Activated CD8-positive, alpha-beta memory T cell treated with anti-CD3 and anti-CD28 coated beads for 36 hours (primary cell): ENCODE measurements at regions not wholly inside any gene's neighbourhood (a gene's known extent, or its start where the extent isn't known, plus 50 kb on each side); places are given as distances from the start of the nearest gene placed in this dataset.

Experiments
- CTCF ChIA-PET: fragments of 350-600 bp; sonication (Branson Sonifier 250); formaldehyde crosslinking; loops from one replicate; lab custom pipeline; 2021; ENCODE audit warnings: antibody characterized with exemption; lab: Charles Lee
- POLR2A ChIA-PET: fragments of 350-600 bp; sonication (Branson Sonifier 250); formaldehyde crosslinking; loops from one replicate; lab custom pipeline; 2021; ENCODE audit warnings: antibody characterized with exemption; lab: Charles Lee

DNA sequence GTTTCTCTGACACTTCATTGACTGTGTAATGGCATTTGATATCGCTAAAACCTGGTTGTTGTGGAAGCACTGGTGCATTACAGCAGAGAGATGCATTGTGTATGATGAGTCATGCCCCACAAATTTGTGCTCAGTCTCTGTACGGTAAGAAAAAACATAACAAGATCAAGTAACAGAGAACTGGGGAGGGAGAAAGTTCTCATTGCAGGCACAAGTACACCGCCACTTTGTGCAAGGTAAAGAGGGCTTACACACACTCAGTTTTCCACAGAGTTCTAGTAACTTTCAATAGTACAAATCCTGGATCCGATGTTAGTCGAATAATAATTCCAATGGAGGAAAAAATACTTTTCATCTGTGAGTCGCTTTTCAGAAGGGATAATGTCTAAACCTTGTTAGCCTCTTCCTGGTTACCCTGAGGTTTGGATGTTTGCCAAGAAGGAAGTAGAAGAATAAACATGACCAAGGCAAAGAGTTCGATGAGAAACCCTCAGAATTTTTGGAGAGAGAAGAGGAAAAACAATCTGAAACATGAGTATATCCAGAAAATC lies 512.5 kb upstream of the SLIT2 start:
- POLR2A ChIA-PET: no interaction called here
- CTCF ChIA-PET: no interaction called here

DNA sequence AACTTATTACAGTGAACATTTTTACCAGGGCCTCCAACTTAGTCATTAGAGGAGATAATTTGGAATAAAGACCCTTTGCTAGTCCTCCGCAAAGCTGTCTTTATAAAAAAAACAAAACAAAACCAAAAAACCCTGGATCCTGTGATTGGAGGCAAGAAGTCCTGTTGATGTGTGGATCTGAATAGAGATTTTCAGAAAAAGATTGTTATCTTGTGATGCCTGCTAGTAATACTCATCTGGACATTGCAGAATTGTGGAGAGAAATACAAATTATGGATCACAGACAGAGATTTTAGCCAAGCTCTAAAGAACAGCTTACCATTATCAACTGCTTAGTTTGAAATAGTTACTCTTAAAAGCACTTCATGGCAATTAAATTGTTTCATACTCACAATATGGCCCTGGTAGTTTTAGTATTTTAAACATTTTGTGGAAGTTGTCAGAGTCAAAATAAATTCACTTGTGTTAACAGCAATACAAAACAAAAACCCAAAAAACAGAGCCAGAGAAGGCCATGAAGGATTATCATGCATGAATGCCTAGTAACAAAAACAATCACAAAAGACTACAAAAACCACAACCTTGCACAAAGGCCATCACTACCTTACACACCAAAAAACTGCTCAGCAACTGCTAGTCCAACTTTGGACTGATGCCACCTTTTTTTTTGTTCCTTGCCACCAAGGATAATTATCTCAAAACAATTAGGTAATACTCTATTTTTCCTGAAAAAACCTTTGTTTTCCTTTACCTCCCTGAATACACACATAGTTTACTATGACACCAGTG lies 514.5 kb upstream of the SLIT2 start:
- ChIA-PET CTCF (no interaction called here), POLR2A (no interaction called here)

DNA sequence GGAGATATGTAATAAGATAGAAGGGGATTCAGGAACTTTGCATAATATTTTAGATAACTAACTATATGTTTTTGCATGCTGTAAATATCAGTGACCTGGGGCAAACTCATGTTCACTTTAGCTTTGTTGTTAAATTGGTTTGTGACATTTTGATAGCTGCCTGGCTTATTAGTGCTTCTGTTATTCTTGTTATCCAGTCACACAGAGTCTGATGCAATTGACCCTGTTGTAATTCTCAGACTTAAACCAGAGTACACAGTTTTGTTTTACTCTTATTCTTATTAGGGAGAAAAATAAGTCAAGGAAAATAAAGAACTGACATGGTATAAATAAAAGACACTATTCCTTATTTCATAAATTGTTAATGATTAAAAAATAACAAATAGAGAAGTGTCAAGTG lies 516.7 kb upstream of the SLIT2 start:
- POLR2A ChIA-PET: no interaction called here
- CTCF ChIA-PET: no interaction called here

DNA sequence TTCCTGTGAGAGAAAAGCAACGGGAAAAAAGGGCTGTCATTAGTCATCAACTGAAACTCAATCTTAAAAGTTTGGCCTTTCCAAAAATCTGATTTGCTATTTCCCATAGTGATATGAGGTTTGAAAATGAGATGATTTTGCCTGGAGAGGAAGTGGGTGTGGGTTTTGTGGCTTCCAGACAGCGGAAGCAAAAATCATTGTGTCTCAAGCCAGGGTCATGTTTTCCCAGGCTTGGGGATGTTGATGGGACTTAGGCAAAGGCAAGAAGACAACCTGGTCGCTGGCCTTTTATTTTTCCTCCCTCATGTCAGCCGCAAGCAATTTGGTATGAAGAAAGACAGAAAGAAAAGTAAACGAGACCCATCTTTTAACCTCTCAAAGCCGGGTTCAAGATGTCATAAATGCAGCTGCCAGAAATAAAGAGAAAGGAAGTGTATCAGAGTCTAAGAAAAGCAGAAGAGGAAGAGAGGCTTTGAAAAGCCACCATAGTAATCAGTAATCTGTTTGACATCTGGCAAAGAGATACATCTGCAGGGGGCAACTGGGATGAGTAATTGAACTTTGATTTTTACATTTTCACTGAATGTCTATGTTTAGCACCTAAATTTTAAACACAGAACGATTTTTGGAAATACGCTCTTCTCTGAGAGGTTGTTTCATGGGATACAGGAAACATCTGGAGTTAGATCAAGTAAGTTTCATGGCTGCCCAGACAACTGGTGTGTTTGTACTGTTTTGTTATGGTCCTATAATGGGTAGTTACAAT lies 521.6 kb upstream of the SLIT2 start:
- ChIA-PET CTCF (no interaction called here), POLR2A (no interaction called here)

DNA sequence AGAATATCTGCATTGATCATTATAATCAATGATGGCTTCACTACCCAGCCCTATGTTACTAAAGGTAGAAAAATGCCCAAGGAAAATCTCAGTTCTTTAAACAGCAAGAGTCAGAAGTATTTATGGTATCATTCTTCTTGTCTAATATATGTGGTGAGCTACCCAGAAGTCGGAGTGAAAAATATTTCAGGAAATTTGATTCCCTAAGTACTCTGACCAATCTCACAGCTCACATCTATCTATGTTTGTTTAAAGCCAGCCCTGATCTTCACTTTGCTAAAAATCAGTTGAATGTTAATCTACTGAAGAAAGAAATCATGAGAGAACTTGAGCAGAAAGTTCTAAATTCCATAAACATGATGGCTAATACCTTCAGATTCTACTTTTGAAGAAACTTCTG lies 522.9 kb upstream of the SLIT2 start:
- CTCF ChIA-PET: no interaction called here
- POLR2A ChIA-PET: no interaction called here

DNA sequence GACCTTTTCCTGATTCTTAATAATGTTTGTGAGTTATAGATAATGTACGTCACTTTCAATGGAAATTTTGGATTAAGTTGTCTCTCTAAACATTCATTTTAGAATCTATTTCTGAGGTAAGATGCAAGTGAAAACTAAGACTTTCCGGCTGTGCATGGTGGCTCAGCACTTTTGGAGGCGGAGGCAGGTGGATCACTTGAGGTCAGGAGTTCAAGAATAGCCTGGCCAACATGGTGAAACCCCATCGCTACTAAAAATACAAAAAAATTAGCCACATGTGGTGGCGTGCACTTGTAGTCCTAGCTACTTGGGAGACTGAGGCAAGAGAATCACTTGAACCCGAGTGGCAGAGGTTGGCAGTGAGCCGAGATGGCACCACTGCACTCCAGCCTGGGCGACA lies 524.6 kb upstream of the SLIT2 start:
- ChIA-PET CTCF (no interaction called here), POLR2A (no interaction called here)

DNA sequence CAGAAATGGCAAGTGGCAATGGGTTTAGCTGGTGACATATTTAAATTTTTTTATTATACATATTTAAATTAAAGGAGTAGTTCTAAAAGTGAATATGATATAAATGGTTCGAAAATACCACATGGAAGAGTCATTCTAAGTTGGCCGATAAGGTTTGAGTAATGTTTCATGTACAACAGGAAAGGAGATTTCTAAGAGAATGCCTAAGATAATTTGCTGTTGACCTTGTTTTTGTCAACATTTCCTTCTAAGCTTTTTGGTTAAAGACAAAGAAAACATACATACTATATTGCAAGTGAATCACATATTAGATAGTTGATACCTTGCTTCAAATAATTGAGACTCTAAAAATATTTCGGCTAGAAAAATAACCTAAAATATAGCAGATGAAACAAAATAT lies 526.6 kb upstream of the SLIT2 start:
- CTCF ChIA-PET: no interaction called here
- POLR2A ChIA-PET: no interaction called here

DNA sequence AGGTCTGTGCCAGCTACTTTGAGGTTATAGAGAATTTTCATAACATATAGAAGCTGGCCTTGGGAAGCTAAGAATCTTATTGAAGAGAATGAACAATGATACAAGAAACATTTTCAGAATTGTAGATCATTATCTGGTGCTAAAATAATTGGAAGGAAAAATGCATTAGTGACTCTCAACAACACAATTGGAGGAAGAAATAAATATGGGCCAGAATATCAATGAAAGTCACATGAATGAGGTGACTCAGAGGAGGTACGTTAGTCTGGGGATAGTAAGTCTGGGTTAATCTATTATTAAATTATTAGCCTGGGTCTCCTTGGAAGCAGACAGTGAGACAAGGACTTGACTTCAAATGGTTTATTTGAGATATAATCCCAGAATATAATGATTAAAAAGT lies 529.3 kb upstream of the SLIT2 start:
- CTCF ChIA-PET: no interaction called here

DNA sequence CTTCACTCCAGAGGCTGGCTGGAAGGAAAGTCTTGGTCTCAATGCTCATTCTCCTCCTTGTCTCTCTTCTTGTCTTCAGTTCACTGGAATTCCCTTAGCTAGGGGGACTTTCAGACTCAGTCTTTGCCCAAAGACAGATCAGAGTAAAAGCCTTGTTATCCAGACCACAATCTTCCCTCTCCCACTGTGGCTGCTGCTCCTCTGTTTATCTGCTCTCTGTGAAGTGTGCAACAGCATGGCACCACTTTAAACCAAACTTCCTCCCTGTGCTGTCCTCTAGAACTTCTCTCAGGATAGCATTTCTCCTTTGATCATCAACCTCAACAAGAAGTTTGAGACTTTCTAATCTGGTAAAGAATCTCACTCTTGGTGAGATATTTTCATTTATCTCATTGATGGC lies 530.1 kb upstream of the SLIT2 start:
- POLR2A ChIA-PET: no interaction called here
- CTCF ChIA-PET: no interaction called here

More for the DNA sequence above, 529.3 kb upstream of the SLIT2 start:
- POLR2A ChIA-PET: no interaction called here

DNA sequence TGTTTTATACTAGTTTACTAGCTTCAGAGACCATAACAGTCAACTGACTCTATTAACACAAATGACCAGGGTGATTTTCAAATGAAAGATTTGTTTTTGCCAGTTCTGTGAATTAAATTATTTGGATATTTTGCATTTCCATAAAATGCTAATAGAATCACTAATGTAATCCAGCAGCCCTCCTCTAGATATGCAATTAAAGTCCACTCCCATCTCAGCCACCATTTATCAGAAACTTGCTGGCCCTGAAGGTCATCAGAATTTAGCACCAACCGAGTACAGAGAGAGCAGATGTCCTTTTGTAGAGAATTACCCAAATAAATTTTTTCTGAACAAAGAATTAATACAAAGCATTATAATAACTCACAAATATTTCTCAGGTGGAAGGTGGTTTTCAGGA lies 531.1 kb upstream of the SLIT2 start:
- ChIA-PET CTCF (no interaction called here), POLR2A (no interaction called here)

DNA sequence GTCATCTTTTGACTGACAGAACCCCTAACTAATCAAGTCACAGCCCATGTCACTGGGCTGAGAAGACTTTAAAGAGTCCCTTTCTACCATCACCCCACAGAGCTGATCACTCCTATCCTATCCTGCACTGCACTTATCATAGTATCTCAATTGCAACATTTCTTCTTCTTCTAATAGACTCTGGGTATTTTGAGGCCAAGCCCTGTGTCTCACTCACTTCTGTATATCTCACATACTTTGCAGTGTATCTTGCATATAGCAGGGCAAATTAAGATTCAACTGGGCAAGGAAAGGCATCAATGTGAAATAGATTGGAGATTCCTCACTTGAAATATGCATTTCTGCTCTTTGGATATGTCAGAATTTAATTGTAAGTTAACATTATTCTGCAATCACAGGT lies 531.5 kb upstream of the SLIT2 start:
- ChIA-PET CTCF (no interaction called here), POLR2A (no interaction called here)

DNA sequence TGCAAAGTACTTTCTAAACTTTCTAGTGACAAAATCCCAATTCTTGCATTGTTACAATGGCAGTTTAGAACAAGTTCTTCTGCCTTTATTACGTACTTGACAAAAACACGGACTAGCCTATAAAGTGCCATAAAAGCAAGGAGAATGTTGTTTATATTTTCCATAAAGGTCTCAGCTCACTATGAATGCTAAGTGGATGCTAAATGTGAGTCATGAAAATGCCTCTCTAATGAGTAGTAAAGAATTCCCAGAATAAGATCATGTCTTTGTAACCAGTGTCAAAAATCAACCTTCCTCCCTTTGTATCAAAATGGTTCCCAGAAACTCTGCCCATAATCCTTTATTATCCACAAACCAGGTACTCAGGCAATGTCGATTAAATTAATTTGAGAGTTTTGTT lies 539.8 kb upstream of the SLIT2 start:
- CTCF ChIA-PET: no interaction called here

DNA sequence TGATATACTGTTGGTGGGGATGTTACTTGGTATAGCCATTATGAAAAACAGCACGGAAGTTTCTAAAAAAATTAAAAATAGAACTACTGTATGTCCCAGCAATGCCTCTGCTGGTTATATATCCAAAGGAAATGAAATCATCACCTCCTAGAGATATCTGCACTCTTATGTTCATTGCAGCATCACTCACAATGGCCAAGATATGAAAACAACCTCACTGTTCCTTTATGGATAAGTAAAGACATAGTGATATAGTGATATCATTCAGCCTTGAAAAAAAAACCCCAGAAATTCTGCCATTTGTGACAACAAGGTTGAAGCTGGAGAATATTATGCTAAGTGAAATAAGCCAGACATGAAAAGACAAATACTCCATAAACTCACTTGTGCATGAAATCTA lies 543.8 kb upstream of the SLIT2 start:
- POLR2A ChIA-PET: no interaction called here
- CTCF ChIA-PET: no interaction called here

More for the DNA sequence above, 539.8 kb upstream of the SLIT2 start:
- POLR2A ChIA-PET: no interaction called here

DNA sequence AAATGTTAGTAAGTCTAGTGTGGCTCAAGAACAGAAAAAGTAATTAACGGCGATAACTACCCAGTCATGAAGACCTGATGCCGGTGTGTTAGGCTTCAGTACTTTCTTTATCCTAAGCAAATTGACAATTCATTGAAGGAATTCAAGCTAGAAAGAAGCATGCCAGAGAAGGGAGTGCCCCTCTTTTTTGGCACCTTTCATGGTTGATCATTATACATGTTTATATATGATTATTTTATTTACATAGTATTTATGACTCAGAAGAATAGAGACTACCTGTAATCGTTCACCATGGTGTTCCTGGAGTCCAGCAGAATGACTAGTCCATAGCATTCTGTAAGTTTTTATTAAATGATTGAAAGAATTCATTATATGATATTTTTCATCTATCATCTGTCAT lies 548.3 kb upstream of the SLIT2 start:
- POLR2A ChIA-PET: no interaction called here

DNA sequence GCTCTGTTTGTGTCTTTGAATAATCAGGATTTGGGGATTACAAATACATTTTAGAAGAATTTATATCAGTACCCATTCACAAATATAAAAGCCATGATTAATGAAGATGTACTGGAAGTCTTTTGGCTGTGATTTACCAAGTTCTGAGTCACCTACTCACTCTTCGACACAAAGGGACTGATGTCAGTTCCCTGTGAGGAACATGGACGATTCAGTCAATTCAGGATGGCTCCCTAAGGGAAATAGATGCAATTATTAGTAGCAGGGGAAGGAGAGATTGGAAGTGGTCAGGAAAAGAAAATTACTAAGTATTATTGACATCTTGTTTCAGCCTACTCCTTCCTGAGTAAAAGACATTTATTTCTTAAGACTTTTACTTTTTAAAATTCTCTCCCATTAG lies 550.7 kb upstream of the SLIT2 start:
- ChIA-PET POLR2A (no interaction called here), CTCF (no interaction called here)

More for the DNA sequence above, 548.3 kb upstream of the SLIT2 start:
- CTCF ChIA-PET: no interaction called here

DNA sequence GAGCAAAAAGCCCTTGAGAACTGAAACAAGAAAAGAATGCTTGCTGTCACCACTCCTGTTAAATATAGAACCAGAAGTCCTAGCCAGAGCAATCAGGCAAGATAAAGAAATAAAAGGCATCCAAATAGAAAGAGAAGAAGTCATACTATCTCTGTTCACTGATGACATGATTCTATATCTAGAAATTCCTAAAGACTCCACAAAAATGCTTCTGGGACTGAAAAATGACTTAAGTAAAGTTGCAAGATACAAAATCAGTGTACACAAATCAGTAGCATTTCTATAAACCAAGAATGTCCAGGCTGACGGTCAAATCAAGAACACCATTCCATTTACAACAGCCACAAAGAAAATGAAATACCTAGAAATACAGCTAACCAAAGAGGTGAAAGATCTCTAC lies 552.7 kb upstream of the SLIT2 start:
- CTCF ChIA-PET: no interaction called here
- POLR2A ChIA-PET: no interaction called here

DNA sequence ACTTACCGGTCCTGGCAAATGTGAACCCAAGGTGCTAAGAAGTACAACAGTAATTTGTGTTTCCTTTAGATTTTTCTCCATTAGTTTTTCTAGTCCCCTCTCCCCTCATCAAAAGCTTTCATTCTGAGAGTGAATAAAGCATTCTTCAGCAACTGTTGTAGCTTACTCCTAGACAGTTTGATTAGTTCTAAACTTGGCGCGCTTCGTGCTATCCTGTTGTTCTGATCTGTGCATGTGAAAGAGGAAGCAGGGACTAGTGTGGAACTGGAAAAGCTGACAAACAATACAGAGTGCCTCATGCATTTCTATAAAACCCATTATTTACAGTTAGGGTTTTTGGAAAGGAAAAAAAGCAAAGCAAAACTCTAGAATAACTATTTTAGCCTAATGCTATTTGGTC lies 556.9 kb upstream of the SLIT2 start:
- ChIA-PET CTCF (no interaction called here), POLR2A (no interaction called here)

DNA sequence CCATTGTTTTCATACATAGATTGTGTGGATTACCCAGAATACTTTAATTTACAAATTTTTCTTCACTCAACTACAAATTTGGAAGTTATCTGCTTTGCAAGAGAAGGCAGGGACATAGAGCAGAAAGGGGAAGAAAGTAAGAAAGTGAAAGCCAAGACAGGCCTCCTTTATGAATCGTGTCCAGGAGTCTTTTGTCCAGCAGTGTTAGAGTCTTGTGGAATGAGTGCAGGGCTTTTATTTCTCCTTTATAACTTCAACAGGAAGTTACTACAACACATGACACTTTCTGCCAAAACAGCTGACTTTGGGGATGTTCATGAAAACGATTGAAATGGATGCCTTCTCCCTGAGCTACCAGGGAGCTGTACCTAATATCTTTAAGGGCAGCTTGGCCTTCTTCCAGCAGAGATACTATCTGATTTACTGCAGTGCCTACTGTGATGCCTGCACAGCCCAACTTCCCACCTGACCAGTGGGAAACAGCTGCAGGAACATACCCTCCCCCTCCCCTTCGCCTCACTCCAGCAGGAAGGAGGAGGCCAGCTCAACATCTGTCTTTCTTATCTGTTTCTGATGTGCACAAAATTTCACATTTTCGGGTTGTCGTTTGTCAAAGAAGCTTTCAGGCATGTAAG lies 557.7 kb upstream of the SLIT2 start:
- CTCF ChIA-PET: no interaction called here
- POLR2A ChIA-PET: no interaction called here

DNA sequence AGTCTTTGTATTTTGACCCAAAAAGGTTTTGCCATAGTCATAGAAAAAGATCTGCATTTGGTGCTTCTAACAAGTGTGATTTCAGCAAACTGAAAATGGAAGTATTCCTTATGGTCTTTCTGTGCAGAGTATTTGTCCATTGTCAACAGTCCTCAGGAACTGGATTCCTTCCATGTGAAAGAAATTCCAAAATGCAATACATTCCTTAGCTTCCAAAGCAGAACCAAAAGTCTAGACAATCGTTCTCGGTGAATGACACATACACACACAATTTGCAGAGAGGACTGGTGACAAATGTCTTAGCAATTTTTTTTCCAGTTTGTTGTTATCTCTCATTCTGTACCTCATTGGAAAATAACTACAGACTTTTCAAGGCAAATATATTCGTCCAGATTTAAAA lies 562.2 kb upstream of the SLIT2 start:
- ChIA-PET POLR2A (no interaction called here), CTCF (no interaction called here)

DNA sequence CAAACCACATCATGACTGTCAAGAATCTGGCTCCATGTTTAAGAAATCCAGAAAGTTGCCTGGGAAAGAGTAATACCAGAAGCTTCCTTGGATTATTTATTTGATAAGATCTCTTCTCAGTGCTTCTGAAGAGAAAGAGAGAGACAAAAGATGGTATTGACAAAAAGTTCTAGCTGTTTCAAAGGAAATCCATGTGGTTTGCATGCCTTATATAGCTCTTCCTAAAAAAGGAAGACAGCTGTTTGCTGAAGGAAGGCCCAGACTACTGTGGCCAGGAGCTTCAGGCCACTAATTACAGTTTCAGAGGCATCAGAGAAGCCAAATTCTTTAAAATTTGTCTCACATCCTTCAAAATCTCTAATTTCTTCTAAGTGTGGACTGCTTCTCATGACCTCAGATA lies 565.2 kb upstream of the SLIT2 start:
- POLR2A ChIA-PET: no interaction called here

DNA sequence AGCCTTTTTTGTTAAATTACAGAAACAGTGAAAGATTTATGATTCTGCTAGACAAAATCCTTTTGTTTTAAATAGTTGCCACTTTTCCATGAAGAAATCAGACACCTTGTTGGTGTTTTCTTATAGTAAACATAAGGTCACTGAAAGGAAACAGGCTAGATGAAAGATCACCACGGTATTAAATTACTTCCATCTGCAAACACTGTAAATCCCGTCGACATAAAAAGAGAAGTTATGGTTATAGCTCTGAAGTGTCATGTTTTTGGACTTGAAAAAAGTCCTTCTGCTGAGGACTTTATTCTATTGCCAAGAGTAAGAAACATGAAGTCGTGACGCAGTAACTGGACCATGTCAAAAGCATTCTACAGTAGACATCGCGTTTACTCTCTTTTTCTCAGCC lies 567.6 kb upstream of the SLIT2 start:
- CTCF ChIA-PET: no interaction called here
- POLR2A ChIA-PET: no interaction called here

More for the DNA sequence above, 565.2 kb upstream of the SLIT2 start:
- CTCF ChIA-PET: no interaction called here
